CD1c-positive myeloid dendritic cell (primary cell): ENCODE measurements at regions not wholly inside any gene's neighbourhood (a gene's known extent, or its start where the extent isn't known, plus 50 kb on each side); places are given as distances from the start of the nearest gene placed in this dataset.

Experiments used
- DNase-seq: peaks from one replicate; pipeline ENCODE4 v3.0.0-alpha.2; 2016; ENCODE audit errors: extremely low spot score

GRCh38 chr11:128407962-128408361 is 179.4 kb downstream of the ETS1 start:
- DNase-seq, result no peak

DNA sequence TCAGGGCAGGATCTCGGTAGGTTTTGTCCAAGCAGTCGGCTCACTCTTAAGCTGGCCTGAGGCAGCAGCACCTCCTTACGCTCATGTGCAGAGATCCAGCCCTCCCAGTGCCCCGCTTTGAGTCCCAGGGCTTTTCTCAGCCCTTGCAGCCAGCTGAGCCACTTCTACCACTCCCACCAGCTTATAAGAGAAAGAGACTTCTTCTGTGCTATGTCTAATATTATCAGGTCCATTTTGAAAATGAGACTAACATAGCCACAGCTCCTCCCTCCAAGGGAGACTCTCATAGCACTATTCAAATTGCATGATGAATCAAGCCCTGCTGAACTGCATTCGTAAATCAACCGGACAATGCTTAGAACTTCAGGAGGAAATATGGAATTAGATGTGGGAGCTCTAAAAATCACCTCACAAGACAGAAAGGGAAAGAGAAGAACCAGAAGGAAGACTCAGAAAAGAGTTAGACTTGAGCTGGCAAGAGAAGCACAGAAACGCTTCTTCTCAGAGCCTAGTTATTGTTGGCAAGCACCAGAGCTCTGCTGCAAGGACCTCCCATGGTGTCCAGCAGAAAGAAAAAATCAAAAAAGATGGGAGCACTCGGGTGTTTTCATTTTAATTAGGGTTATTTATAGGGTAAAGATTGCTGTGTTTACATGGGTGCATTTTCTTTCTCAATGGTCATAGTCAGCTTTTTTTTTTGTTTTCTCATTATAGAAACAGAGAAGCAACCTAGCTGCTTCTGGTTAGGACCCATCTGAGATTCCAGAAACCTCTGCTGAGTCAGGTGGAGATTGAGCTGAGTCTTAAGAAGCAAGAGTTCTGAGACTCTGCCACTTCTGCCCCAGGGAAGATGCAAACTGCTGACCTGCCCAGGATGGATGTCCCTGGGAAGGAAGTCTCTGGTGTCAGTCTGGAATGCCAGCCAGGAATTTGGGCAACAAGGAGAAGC is 181.4 kb downstream of the ETS1 start:
- DNase-seq, result no peak

DNA sequence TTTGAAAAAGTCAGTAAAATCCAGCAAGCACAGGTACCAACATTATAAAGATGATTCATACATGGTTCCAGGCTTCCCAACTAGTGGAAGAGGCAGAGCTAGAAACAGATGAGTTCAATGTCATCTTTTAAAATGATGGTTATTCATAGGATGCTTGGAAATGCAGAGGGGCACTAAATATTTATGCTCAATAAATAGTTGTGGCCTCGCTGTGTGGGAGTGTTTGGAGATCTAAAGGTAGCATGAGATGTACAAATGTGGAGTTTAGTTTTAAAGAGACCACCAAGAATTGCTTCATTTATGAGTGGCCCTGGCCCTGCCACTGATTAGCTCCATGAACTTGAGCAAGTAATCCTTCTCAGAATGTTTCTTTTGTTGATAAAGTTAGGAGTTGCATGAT is 182.2 kb downstream of the ETS1 start:
- DNase-seq, result no peak

- DNase-seq, result no peak
Measured at GRCh38 chr11:128404437-128404836, 182.9 kb downstream of the ETS1 start.

GRCh38 chr11:128400382-128401203 is 186.8 kb downstream of the ETS1 start:
- DNase-seq, result no peak

DNA sequence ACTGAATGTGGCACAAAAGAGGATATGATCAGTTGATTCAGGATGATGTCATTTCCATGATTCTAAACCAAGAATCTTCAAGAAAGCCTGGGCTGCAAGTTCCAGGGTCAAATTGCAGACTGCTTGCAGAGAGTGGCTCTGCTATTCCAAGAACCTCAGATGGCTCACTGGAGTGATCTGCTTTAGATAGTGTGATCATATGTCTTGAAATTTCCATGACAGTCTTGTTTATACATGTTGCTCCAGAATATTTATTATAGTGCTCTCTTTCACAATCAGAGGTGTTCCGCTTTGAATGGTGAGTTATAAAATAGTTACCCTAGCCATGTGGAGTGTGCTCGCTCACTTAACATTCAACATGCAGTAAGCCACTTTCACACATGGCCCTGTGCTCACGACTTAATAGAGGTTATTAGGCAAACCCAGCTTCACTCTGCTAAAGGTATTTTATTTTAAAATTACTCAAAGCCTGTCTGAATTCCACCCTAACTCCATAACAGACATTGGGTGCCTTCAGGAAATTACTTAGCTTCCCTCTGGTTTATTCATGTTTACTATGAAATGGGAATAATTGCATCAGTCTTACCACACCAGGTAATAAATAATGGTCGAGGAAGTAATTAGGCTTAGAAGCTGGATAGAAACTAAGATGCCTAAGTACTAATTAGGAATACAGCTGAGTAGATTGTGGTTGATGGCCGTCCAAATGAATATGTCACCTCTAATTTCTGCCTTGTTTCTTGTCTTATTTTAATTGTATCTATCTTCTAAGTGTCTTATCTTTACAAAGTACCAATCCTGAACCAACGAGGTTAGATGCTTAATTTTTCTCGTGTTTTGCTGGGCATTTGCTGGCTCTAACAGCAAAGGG is 187.9 kb downstream of the ETS1 start:
- DNase-seq, result peak; percentile 79

GRCh38 chr11:128398517-128399250 is 188.7 kb downstream of the ETS1 start:
- peak; percentile 56 for DNase-seq

GRCh38 chr11:128397362-128397761 is 190.0 kb downstream of the ETS1 start:
- DNase-seq, result no peak

DNA sequence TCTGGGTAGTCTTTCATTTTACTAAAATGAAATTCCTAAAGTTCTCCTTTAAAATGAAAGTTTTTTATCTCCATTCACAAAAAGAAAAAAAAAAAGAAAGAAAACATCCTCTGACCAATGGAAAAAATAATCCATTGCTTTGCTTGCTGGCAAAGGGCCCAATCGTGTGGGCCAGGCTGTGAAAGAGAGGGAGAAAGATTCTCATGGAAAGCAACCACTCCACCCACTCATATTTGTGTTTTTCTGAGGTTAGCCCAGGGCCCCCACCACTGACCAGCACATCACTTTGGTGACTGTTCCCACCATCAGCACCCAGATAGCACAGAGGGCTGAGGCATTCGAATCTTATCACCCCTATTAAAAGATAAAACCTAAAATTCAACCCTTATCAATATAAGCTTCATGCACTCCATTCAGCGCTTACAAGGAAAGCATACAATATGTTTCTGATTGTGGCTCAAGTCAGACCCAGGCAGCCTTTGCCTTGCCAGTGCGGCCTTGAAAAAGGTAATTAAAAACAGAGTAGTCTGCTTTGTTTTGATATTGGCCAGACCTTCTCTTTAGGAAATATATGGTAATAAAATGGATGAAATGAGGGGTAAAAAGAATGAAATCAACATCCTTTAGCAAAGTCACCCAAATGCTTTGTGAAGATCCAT is 192.8 kb downstream of the ETS1 start:
- DNase-seq, result no peak

DNA sequence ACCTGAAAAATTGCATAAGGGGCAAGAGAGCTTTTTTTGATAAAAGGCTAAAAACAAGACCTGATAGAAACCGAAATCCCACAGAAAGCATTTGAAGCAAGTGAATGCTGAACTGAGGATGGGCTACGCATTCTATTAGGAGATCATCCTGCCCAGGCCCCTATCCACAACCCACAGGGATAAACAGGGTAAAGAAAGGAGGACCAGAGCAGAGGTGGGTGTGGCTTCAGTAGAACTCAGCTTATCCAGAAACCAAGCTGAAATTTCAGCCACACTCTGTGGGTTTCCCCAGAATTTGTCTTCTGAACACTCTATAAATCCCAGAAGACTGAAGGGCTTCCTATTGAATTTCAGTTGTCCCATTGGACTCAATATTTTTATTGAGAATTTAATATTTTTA is 195.1 kb downstream of the ETS1 start:
- no peak for DNase-seq

DNA sequence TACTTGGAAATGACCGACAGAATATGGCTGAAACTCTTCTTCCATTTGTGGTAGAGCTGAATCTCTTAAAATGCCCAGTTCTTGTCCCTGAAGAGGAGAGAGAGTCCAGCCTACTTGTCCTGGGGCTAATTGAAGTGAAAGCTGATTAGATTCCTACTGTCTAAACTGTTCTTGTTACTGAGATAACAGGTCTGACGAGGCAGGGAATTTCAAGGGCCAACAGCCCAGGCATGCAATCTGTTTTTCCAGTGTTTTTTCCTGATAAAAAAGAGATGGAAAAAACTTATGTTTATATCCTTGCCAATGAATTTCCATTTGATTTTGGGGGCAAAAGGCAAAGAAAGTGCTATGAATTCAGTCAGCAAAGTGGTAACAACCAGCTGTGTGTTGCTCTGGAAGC is 195.5 kb downstream of the ETS1 start:
- DNase-seq, result no peak

DNA sequence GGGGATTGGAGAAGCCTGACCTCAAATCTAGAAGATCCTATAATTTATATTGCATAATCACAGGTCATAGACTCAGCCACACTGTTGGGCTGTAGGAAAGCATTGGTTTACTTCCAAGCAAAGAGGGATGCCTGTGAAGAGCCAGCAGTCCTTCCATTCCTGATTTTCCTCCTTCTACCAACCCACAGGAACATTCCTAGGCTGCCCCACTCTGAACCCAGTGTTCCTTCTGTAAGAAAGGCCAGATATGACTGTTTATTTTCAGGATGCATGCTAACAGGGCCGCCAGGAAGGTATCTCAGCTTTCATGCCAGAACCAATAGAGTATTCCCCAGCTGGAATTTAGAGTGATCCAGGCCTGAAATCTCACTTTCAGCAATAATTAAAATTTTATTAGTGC is 197.1 kb downstream of the ETS1 start:
- DNase-seq, result no peak

GRCh38 chr11:128389461-128389976 is 197.8 kb downstream of the ETS1 start:
- DNase-seq, result no peak

DNA sequence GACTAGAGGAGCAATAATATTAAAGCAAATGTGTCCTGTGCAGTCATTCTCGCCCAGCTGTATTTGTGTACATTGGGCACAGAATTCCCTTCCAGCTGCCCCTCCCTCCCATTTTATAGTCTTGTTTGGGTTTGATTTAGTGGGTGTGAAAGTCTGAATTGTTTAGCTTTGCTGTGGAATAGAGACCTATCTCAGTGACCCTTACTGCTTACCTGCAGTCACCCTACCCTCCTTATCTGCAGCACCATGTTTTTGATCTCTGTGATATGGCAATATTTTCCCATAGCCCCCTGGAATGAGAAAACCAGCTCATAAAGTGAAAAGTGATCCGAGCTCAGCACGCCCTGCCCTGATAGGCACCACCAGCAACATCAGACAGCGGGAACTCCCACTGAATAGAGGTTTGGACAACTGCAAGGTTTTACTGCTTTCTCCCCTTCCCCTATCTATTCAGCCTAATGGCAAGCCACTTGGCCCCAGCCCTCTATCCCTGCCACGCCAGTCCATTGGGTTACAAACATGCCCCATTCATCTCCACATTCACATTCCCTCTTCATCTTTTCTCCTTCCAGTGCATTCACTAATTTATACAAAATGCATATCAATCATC is 199.0 kb downstream of the ETS1 start:
- no peak for DNase-seq

DNA sequence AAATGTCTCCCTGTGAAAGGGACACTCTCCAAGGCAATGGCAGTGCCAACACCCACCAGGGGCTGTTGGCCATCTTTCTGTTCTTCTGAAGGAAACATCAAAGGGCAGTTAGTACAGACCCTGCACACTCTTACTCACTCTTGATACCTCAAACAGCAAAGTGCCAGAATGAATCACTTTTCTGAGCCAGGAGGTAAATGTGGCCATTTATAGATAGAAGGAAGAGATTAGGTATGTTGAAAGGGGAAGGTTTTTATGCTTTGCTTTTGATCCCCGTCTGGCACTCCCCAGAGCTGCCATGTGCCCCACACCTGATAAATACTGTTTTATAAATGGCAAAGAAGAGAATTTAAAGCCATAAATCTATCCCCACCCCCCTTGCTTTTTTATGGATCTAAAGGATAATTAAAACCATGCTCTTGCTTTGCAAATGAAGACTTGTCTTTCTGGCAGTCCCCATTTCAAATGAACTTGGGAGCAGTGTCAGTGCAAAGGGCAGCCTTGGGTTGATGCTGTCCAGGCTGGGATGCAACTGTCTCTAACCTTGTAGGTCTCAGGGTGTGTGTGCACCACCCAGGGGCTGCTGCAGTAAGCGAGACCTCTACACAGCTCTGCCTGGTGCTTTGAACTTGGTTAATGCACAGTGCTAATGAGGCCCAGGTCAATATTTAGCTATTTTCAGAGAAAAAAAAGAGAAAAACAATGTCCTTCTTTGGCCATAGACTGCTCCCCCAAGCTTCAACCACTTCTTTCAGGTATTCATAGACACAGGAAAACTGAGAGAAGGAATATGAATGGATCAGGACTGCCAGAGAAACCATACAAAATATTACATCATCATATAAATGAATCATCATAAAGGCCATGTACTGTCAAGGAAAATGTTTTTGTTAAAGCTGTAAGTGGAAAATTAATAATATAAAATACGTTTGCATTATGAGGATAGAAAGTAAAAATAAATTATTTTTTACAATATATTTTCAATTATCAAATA is 207.5 kb downstream of the ETS1 start:
- no peak for DNase-seq

DNA sequence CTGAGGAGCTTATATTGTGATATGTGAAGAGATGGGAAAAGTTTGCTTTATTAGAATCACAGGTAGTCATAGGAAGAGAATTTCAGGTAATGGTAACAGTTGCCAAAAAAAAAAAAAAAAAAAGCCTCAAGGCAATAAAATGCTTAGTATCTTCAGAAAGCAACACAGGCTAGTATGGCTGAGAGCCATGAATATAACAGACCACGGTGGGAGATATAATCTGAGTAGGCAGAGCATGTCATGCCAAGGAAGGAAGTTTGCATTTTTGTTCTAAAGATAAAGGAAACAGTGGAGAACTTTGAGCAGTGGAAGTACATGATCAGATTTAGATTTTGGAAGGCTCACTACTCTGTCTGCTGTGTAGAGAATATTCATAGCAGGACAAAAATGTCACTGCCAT is 211.4 kb downstream of the ETS1 start:
- DNase-seq, result no peak

GRCh38 chr11:128374026-128374425 is 213.3 kb downstream of the ETS1 start:
- no peak for DNase-seq

DNA sequence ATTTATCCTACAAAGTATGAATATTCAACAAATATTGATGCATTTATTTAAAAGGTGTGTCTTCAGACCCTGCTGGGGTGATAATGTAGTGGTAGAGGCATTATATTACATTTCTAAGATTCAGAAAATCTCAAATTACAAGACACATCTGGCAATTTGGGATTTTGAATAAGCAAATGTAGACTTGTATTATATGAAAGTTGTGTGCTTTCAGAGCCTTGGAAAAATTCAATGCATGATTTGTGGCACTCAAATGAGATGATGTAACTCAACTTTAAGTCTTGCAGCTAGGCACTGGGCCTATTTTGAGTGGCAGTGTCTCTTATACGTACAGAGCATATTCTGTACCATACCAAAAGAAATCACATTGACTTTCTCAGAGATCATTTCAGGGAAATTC is 214.4 kb downstream of the ETS1 start:
- no peak for DNase-seq

DNA sequence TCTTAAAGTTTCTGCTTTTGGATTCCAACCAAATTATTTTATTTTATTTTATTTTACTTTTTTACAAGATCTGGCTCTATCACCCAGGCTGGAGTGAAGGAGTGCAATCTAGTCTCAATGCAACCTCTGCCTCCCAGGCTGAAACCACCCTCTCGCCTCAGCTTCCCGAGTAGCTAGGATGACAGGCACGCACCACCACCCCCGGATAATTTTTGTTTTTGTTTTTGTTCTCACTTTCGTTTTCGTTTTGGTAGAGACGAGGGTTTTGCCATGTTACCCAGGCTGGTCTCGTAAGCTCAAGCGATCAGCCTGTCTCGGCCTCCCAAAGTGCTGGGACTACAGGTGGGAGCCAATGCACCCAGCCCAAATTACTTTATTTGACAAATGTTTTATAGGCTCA is 219.8 kb downstream of the ETS1 start:
- no peak for DNase-seq
